HG02610 (cell line): ENCODE measurements at regions not wholly inside any gene's neighbourhood (a gene's known extent, or its start where the extent isn't known, plus 50 kb on each side); places are given as distances from the start of the nearest gene placed in this dataset.
A peak's percentile ranks its signal among the peaks of the same experiment; 100 is the strongest.
"Not testable (repeated sequence)": the region's sequence is repeated elsewhere in the genome, so short reads cannot be mapped to it uniquely, and the experiment has no call there.

Source experiments
- ATAC-seq: cut with Tn5 transposase; IDR thresholded peaks from one replicate; pipeline ENCODE4 v1.9.1; 2021; ENCODE audit warnings: mild to moderate bottlenecking, moderate library complexity; ENCODE audit not compliant: unreplicated experiment

- peak; percentile 57 for ATAC-seq
Observed at GRCh38 chrY:6685783-6686389, 224.6 kb upstream of the TBL1Y start.

GRCh38 chrY:6701558-6702161 is 208.8 kb upstream of the TBL1Y start:
- ATAC-seq: peak; percentile 63

GRCh38 chrY:6721443-6721842 is 189.1 kb upstream of the TBL1Y start:
- ATAC-seq: peak; percentile 81

GRCh38 chrY:6747210-6747609 is 163.3 kb upstream of the TBL1Y start:
- ATAC-seq: not testable (repeated sequence)

- peak; percentile 78 for ATAC-seq
Observed at GRCh38 chrY:6782334-6782733, 128.2 kb upstream of the TBL1Y start.

GRCh38 chrY:6786960-6787359 is 123.5 kb upstream of the TBL1Y start:
- no peak for ATAC-seq

GRCh38 chrY:6811633-6812032 is 98.9 kb upstream of the TBL1Y start:
- no peak for ATAC-seq
